Astrocyte of the hippocampus (primary cell): ENCODE measurements at regions not wholly inside any gene's neighbourhood (a gene's known extent, or its start where the extent isn't known, plus 50 kb on each side); places are given as distances from the start of the nearest gene placed in this dataset.

ENCODE experiments used
- DNase-seq: peaks from one replicate; pipeline ENCODE4 v3.0.0; 2011; ENCODE audit warnings: low read depth, low spot score

DNA sequence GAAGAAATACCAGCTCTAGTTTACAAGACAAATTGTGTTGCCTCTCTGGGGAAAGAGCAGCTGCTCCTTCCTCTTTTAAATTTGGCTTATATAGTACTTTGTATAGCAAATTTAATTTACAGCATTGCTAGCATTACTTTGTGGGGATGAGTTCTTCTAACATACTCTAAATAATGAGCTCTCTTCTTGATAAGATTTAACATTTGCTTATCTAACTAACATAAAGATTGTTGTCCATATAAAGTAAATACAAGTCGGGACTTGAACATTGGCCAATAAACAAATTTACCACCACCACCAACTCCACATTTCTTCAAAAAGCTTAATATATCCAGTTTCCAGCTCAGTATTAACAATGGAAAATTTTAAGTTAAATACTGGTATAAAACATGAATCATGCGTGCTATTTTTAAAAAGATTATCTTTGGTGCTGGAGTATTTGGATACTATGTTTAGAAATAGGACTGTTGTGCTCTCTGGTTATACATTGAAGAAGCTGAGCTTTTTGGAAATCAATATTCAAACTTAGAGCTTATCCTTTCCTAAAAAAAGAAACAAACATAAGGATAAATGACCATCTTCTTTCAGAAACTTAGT lies 1146.9 kb upstream of the GJE1 start:
- DNase-seq, result no peak

DNA sequence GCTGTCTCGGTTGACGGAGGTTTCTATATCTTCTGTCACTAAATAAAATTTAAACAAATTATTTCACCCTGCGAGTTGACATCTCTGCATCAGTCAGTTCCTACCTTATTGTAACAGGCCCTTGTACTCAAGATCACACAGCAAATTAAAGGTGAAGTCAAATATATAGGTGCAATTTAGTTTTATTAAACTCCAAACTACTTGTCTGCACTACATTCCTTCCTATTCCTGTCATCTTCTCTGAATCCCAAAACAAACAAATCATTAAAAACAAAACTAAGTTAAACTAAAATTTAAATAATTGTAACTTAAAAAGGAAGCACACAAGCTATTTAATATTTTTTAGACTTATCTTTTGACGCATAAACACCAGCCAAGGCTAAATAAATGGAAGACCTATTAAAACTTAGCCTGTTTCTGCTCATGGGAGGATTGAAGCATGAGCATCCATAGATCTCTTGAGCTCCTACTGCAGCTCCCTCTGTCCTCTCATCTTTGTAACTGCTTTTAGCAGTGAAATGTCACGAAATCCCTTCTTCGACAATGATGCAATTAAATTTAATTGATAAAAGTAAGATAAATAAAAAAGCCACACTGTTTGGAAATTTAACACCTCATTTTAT lies 1152.3 kb upstream of the GJE1 start:
- DNase-seq, result peak; percentile 39

DNA sequence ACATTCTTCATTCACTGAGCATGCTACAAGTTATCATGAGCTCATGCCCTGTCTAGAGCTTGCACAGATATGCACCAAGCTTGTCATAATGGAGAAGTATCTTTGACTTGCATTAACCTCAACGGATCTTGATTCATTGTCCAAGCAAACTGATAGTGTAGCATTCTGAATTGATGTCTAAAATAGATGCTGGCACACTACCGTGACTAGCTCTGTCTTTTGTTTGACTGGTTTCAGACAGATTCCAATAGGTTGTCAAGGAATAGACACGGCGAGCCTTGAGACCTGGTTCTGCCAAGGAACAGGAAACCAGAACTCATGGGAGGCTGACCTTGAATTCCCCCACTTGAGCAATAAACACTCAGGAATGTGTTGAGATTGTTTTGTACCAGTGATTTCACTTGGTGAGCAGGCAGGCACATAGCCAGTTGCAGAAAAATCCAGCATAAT lies 1153.1 kb upstream of the GJE1 start:
- DNase-seq, result peak; percentile 93

GRCh38 chr6:140977403-140977802 lies 1155.3 kb upstream of the GJE1 start:
- no peak for DNase-seq

DNA sequence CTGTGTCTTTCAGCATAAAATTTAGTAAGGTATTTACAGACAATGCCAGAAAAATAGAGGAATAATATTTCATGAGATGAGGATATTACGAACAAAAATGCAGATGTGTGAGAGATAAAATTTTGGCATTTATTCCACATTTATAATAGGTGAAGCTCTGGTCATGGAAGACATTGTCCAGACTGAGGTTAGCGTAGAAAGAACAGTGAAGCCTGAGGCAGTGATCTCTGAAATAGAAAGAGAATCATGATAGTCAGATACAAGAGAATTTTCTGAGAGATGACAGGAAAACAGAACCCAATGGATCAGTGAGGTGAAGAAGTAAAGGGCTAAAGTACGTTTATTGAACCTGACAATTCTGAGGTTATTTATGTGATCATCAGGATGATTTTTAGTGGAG lies 1155.9 kb upstream of the GJE1 start:
- DNase-seq, result no peak

DNA sequence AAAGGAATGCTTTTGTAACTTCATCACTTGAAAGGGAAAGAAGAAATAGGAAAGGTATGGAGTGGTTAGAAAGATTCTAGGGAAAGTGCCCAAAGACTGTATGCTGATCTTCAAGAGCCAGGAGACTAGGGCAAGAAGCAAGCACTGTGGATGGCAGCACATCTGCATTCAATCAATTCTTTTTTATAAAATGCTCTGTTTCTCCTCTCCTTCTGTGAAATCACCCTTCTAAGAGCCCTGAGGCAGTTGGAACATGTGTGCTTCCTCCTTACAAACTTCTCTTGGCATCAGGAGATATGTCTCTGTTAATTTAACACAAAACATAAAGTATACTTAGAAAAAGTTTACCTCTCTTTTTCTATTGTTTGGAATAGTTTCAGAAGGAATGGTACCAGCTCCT lies 1162.2 kb upstream of the GJE1 start:
- no peak for DNase-seq

- no peak for DNase-seq
These were observed 1164.7 kb upstream of the GJE1 start for GRCh38 chr6:140968062-140968461.

- DNase-seq, result no peak
These were observed 1166.0 kb upstream of the GJE1 start for GRCh38 chr6:140966676-140967075.

DNA sequence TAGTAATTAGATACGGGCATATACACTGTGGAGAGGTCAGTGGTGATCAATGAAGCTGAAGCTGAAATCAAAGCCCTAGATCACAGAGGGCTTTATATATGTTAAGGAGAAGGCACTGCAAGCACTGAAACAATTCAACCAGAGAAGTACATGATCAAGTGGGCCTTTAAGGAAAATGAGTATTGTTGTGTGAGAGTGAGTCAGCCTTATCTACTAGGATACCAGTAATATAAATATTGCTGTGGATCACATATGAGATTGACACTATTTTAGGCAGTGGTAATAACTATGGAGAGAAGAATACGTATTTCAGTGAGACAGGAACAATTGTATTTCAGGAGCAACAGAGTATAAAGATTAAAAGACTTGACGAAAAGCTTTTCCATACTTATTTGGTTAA lies 1172.2 kb upstream of the GJE1 start:
- no peak for DNase-seq

- no peak for DNase-seq
These were observed 1175.3 kb upstream of the GJE1 start for GRCh38 chr6:140957386-140957785.

GRCh38 chr6:140956571-140957369 lies 1176.0 kb upstream of the GJE1 start:
- DNase-seq, result peak; percentile 55

GRCh38 chr6:140940251-140940925 lies 1192.3 kb upstream of the GJE1 start:
- DNase-seq, result no peak

DNA sequence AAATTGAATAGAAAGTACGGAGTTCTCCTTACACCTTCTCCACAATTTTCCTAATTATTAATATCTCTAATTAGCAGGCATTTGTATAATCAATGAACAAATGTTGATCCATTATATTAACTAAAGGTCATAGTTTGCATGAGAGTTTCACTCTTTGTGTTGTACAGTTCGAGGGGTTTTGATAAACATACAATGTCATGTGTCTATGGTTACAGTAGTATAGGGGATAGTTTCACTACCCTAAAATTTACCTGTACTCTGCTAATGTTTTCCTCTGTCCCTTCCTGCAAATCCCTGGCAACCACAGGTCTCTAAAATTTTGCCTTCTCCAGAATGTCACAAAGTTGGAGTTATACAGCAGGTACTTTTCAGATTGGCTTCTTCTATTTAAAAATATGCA lies 1199.8 kb upstream of the GJE1 start:
- no peak for DNase-seq

GRCh38 chr6:140931581-140931980 lies 1201.1 kb upstream of the GJE1 start:
- DNase-seq, result no peak

- no peak for DNase-seq
These were observed 1203.6 kb upstream of the GJE1 start for GRCh38 chr6:140929121-140929520.

GRCh38 chr6:140923048-140923447 lies 1209.7 kb upstream of the GJE1 start:
- DNase-seq, result no peak

GRCh38 chr6:140921366-140922226 lies 1211.1 kb upstream of the GJE1 start:
- peak; percentile 82 for DNase-seq

GRCh38 chr6:140917911-140918310 lies 1214.8 kb upstream of the GJE1 start:
- no peak for DNase-seq

- no peak for DNase-seq
These were observed 1217.2 kb upstream of the GJE1 start for GRCh38 chr6:140915551-140915950.

DNA sequence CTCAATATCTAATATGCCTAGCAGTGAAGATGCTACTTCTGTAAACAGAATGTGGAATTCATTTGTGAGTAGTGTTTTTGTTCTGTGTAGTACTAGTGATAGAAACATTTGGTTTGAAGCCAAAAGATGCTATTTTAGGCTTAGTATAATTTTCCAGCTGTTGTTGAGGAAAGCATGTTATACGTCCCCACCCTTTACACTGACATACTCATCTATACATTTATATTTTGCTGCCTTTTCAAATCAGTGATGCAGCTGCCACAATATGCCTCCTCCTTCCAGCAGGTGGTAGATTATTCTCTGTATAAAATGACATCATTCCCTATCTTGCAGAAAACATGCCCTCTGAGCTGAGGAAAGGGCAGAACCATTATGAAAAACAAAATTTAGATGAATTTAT lies 1217.6 kb upstream of the GJE1 start:
- no peak for DNase-seq

GRCh38 chr6:140912686-140913085 lies 1220.0 kb upstream of the GJE1 start:
- no peak for DNase-seq
